ENCODE measurements at regions not wholly inside any gene's neighbourhood (a gene's known extent, or its start where the extent isn't known, plus 50 kb on each side); places are given as distances from the start of the nearest gene placed in this dataset.

DNA sequence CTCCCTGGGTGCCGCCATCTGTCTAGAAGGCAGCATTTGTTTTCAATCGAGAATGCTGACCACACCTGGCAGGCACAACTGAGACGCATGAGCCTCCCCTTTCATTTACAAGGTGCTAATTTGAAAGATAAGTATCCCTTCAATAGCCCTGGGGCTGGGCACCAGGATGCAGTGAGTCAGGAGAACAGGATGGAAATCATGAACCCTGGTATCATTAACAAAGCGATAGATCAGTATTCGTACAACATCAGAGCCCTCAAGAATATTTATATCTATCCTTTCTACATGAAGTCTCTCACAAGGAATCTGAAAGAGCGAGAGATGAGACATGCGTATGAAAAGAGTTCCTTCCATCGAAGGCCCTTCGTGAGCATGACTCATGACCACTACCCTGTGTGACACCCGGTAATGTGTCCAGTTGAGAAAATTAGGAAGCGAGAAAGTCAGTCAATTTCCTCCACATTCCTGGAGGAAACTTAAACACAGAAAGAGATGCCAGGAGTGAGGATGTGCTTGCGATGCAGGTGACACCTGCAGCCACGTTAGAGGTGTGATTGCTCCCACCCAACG lies 123.1 kb upstream of the PITRM1 start:
- no peak for DNase-seq (ENCODE audit: low spot score)

DNA sequence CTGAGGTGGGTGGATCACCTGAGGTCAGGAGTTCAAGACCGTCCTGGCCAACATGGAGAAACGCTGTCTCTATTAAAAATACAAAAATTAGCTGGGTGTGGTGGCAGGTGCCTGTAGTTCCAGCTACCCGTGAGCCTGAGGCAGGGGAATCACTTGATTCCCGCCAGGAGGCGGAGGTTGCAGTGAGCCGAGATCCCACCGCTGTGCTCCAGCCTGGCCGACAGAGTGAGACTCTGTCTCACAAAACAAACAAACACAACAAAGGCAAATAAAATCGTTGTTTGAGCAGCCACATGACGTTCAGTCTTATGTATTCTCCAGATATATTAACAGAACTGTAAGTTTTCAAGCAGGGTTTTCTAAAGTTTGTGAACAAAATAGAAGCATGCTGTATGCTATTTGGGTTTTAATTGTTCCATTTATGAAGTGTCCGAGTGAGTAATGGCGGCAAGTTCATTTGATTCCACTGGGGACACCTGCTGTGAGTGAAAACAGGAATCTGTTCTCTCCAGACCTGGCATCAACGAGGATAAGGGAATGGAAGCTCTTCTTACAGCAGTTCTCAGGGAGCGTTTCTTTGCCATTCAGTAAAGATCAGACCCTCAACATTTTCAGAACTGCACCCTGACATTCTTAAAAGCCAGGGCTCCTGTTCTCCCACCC lies 122.5 kb upstream of the PITRM1 start:
- no peak for DNase-seq (ENCODE audit: low spot score)

DNA sequence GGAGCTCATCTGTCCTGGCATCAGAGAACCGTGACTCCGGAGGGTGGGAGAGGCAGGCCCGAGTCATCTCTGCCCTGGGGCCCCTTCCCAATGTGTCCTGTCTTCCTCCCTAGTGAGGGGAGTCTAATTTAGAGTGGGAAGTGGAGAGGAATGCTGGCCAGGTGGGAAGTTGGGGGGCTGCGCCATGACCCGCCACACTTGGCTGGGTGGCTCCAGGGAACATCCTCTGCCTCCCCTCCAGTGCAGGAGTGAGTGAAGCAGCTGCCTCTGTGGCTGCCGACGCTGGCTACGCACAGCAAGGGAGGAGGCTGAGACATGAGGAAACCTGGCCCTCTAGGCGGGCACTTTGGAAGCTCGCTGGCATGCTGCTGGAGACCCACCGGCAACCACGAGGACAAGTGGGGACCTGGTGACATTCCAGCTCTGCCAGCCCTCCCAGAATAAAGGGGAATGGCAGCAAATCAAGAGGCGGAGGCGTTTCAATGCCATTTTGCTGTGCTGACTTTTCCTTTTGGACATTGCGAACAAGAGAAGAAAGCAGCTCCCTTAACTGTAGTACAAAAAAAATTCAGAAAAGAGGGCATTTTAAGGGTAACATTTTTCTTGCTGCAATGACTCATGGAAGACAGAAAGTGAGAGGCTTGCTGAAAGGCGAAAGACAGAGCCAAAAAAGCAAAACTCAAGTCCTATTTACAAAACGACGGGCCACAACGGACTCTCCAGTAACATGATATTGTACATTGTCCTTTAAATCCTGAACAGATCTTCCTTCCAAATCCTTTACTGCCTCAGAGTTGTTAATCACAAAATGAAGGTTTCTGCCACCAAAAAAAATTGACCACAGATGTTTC lies 121.2 kb upstream of the PITRM1 start:
- peak; percentile 59 for DNase-seq (ENCODE audit: low spot score)

DNA sequence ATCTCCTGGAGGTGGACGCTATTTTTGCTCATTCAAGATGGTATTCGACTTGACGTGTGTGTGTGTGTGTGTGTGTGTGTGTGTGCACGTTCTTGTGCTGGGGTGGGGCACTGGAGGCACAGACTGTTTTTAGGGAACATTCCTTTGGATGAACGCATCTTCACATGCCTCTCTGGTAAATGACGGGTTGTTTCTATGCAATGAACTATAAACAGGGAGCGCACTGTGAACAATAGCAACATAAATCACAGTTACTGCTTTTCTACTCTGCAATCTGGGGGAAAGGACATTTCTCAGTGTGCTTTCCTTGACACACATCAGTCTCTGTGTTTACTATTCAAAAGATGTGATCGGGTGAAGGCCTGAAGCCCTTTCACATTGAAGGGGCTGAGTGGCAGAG lies 120.1 kb upstream of the PITRM1 start:
- peak; percentile 80 for DNase-seq (ENCODE audit: low spot score)

DNA sequence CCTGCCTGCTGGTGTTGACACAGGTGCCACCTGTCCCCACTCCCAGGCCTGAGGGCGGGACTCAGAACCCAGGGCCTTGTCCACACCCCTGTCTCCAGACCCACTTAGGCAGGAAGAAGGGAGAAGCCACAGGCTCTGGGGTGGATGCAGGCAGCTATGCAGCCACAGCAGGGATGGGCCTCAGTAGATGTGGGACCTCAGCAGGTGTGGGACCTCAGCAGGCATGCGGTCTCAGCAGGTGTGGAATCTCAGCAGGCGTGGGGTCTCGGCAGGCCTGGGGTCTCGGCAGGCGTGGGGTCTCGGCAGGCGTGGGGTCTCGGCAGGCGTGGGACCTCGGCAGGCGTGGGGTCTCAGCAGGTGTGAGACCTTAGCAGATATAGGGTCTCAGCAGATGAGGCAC lies 118.0 kb upstream of the PITRM1 start:
- DNase-seq (ENCODE audit: low spot score), result no peak

DNA sequence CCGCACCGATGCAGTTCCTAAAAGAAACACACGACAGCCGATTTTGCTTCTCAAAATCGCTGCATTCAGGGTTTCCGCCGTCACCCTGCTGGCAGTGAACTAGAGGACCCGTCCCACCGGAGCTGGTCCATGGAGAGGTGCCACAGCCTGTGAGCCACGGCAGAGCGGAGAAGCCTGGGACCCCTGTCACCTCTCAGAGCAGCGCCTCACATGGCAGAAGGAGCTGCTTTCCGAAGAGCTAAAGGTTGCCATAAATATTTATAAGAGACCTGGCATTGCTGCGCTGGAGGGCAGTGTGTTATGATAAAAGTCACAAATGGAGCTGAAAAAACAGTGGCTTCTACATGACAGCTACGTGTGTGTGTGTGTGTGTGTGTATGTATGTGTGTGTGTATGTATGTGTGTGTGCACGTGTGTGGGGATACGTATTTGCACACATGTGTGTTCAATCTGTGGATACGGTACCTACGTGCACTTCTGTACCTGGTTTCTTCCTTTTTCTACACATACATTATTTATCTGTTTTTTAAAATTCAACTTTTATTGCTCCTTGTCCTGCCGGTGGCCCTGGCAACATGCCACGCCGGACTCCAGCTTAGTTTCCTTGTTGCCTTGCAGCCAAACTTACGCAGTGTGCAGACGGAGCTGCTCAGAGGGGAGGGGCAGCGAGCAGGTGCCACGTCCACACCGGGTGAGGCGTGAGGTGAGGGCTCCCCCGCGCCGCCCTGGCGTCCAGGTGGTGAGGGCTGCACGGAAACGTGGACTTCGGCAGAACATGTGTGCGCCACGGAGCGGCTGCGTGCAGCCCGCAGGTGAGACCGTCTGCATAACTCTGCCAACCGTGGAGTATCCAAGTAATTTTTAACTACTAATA lies 115.2 kb upstream of the PITRM1 start:
- DNase-seq (ENCODE audit: low spot score), result no peak

DNA sequence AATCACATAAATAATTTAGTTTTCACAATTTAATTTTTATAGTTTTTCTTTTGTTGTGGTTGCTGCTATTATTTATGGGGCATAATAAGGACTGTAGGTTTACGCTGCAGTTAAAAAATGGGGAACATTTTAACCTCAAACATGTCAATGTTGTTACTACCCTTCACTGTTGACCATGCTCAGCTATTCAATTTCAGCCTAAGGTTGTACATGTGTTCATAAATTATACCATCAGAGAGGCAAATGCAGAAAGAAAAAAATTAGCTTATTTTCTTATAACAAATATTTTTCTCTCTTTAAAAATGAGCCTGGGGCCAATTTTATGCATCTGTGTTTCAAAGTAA lies 110.1 kb upstream of the PITRM1 start:
- DNase-seq (ENCODE audit: low spot score), result no peak

DNA sequence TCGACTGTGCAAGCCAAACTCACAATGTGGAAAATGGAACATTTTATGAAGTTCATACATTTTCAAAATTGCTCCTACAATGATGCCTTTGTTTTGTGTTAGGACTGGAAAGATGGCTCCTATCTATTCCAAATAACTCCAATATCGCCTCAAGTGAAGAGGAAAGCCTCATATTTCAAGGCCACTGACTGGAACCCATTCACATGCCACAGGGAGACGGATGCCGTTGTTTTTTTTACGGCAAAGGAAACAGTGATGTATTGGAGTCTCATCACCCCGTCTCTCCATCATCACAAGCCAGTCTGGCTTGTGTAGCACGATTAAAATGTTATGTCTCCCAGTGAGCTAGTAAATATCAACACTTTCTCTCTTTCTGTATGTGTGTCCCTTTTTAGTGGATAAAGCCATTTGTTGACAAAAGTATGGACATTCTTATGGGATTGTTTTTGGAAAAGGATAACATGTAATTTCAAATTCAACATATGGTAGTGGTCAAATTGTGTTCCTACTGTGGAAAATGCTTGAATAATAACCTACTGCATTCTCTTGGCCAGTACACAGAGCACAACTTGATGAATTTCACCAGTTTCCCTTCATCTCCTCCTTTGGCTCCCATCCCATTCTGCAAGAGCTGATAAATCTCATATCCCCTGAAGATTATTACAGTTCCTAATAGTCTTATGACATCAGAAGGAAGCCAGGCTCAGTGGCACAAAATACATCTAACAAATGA lies 109.5 kb upstream of the PITRM1 start:
- DNase-seq (ENCODE audit: low spot score), result no peak

DNA sequence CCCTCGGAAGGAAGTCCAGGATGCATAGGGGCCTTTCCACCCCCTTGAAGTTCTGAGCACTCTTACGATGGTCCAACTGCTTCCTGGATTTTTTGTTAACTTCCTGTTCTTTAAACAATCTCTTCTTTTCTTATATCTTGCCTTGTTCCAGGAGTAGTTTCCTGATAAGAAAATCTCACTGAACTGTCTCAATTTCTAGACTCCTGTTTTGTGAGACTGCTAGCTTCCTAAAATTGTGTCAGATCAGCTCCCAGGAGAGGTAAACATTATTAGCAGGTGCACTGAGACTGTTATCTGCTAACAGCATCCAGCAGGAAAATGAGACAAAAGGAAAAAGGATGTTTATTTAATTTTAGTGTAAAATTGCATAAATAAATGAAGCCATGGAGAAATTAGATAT lies 106.2 kb upstream of the PITRM1 start:
- no peak for DNase-seq (ENCODE audit: low spot score)

DNA sequence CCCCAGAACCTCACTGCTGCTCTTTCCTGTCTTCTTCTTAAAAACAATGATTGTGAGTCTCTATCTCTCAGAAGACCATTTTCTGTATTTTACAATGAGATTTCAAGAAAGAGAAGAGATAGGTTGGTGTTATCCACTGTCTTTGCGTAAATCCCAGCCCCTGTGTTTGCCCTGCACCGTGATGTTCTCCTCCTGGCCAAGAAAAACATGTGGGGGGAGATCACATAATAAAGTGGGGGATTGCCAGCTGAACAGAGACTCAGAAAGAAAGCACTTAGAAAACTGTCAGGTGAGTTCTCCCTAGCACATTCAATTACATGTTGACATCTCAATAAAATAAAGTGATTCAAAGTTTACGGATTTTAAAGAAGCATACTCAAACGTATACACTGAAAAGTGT lies 105.0 kb upstream of the PITRM1 start:
- DNase-seq (ENCODE audit: low spot score), result no peak

DNA sequence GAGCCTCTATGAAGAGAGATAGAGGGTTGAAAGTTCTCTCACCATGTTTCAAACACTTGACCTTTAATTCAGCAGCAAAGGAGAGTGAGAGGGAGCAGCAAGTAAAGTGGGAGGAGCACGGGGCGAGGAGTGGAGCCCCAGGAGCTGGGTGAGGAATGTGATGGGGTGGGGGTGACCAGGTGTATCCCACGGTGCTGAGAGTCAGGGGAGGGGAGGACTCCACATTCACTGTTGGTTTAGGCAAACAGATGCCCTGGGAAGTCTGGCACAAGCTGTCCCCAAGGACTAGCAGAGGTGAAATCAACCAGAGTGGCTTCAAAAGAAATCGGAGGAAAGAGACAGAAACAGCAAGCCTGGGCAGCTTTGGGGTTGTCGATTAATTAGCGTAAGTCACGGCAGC lies 101.8 kb upstream of the PITRM1 start:
- no peak for DNase-seq (ENCODE audit: low spot score)

DNA sequence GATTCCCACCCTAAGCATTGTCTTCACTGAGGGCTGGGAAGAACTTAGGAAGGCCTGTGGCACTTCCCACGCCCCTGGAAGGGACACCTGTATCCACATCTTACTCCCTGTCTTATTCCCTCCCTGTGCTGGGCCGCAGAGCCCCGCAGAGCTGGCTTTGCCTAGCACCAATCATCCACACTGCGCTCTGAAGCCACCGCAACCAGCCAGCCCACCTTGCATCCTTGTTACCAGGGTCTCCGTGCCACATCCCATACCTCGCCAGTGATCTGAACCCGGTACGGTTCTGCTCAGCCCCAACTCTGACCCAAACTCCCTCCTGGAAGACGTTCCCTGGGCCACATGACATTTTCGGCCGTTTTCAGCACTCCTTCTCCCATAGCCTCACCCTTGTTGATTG lies 101.4 kb upstream of the PITRM1 start:
- no peak for DNase-seq (ENCODE audit: low spot score)

DNA sequence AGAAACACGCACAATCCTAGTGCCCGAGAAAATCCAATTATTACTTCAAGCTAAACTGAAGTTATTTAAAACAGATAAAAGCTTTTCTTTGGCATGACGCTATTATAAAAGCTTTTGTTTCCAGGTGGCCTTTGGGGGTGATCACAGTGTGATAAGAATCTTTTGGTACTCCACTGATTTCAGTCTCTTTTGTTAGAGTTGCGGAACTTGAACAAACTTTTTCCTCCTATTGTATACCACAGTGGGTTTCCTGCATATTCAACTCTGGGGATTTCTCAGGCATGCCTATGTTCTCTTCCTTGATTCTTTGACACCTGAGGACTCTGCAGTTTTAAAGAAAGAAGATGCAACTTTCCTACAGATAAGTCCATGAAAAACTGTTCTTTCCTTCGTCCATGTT lies 99.7 kb upstream of the PITRM1 start:
- no peak for DNase-seq (ENCODE audit: low spot score)

DNA sequence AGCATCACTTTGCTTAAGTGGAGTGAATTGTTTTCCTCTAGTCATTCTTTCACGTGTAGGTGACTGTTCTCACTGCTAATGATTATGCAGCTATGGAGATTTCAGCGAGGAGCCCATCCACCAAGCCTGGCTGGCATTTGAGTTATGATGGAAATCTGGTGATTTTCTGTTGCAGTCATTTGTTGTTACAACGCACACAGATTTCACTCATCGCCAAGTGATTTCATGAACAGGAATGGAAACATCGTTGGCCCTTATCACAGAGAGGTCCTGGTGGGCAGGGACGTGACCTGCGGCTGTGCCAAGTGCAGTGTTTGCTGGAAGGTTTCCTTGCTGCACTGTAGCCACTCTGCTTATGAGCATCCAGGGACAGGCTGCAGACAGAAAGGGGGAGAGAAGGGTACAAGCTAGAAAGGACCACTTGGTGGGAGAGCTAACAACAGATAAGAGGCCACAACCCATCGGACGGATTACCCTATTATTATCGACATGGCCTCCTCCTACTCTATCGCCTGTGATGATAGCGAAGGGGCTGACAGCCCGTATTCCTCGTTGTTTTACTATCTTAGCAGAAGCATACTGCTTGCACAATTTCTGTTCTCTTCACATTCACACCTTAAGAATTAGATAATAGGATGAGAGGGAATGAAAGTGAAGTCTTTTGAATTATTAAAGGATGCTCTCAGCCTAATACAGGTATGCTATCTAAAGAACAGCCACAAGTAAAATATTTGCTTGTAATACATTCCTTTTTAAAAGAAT lies 99.0 kb upstream of the PITRM1 start:
- DNase-seq (ENCODE audit: low spot score), result no peak

DNA sequence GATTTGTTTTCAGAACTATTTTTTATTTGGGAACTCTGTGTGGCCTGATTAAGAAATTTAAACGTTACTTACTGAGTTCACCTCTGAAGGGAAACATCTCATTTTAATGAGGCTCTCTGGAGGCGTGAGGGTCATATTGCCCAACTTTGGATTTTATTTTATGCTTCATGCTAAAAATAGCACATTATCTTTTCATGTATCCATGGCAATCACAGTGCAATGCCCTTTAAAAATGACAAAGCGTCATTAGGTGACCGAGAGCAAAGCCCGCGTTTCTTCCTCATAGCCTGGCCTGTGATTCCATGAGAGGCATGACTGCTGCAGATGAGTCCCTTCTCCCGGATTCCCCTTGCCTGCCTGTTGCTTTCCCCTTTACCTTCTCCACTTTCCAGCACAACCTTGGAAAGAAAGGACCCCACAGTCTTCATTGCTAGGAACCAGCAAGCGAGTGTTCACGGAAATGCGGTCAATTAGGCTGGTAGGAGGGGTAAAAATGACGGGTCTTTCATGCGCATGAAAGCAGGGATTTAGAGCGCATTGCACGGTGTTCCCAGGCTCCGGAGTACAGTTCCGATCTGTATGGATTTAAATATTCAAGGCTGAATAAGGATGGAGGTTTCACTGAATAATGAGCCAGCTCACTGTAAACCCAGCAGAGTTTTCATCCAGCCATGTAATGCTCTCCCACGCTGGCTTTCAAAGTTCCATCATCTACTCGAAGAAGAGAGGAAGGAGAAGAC lies 98.2 kb upstream of the PITRM1 start:
- DNase-seq (ENCODE audit: low spot score), result no peak

DNA sequence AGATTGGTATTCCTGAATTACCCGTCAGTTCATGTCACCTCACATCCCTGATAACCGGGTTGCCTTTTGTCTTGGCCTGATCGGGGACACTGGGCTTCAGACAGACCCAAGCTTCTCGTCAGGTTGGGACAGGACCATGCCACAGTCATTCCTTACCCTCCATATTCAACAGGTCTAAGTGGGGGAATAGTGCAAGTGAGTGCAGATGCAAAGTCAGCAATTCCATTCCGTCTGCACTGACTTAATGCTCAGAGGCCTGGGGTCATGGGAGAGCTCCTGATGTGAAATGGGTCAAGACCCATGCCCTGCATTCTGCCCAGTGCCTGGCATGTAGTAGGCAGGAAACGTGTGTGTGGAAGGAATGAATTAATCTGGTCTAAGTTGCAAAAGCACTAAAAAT lies 95.4 kb upstream of the PITRM1 start:
- DNase-seq (ENCODE audit: low spot score), result no peak

DNA sequence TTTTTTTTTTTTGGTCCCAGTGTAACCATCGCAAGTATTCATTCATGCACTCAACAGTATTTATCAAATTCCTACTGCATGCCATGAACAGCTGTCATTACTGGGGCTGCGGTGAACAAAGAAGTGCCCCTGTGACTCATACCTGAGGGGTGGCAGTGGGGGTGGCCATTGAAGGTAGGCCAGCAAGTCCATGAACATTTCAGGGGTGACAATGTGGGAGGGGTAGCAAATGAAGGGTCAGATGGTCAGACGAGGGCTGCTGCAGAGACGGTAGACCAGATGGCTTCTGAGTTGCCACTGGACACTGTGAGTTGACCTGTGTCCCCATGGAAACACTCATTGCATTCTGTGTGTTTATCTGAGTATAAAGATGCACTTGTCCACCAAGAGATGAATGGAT lies 92.5 kb upstream of the PITRM1 start:
- no peak for DNase-seq (ENCODE audit: low spot score)

DNA sequence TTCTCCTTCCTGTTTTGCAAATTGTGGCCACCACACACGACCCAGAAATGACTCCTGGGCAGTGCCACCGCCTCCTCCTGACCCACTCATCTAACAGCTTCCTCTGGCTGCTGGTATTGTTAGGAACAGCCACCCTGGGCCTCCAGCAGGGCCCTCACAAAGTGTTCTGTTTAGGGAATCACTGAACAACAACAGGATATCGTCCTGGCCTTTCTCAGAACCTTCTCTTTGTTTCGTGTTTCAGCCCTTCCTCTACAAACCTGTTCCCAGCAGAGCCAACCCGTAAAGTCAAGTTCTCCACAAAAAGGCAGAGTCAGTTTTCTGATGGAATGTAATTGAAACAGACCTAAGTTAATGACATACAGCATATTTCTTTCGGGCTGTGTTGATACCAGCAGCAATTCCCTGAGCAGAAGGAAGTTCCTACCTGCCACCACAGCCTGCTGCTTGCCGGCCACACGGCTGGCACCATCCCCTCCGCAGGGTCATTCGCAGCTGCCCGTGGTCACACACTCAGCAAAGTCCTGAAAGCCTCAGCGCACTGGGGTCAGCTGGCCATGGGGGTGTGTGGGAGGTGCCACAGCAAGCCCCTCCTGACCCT lies 91.7 kb upstream of the PITRM1 start:
- no peak for DNase-seq (ENCODE audit: low spot score)

DNA sequence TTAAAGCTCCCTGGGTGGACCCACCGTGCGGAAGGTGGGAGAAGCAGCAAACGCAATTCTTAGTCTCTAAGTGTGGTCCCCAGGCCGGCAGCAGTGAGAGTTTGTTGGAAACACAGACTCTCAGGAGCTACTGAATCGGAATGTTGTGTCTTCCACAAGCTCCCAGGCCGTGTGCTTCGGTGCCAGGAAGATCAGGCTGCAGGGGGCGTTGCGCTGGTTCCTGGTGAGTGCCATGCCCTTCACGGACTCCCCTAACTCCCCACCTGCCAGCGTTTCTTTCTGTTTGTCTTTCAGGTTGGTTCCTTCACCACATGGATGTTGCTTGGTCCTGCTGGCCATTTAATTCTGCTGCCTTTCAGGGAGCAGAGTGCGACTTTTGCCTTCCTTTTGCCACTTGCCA lies 91.2 kb upstream of the PITRM1 start:
- DNase-seq (ENCODE audit: low spot score), result no peak

DNA sequence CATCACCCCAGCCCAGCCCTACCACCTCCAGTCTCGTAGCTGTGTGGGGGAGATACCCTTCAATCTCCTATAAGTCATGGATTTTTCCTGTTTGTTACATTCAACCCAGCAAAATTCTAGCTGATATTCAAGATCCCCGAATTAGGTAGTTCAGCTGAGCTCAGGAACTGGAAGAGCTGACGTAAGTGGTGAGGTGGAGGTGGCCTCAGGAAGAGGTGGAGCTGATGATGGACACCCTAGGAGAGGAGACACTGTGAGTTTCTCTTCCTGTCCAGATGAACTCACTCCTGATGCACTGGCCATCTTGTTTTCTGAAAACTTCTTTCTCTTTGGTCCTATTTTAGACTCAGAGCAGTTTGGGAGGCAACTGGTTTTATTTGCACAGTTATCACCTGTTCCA lies 90.5 kb upstream of the PITRM1 start:
- no peak for DNase-seq (ENCODE audit: low spot score)
